ENCODE measurements at regions not wholly inside any gene's neighbourhood (a gene's known extent, or its start where the extent isn't known, plus 50 kb on each side); places are given as distances from the start of the nearest gene placed in this dataset.

- TF ChIP-seq, protein P1, sequence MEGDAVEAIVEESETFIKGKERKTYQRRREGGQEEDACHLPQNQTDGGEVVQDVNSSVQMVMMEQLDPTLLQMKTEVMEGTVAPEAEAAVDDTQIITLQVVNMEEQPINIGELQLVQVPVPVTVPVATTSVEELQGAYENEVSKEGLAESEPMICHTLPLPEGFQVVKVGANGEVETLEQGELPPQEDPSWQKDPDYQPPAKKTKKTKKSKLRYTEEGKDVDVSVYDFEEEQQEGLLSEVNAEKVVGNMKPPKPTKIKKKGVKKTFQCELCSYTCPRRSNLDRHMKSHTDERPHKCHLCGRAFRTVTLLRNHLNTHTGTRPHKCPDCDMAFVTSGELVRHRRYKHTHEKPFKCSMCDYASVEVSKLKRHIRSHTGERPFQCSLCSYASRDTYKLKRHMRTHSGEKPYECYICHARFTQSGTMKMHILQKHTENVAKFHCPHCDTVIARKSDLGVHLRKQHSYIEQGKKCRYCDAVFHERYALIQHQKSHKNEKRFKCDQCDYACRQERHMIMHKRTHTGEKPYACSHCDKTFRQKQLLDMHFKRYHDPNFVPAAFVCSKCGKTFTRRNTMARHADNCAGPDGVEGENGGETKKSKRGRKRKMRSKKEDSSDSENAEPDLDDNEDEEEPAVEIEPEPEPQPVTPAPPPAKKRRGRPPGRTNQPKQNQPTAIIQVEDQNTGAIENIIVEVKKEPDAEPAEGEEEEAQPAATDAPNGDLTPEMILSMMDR (conservative IDR thresholded peaks at IDR 0.05; ENCODE audit: low read depth, low read length), result no peak
- TF ChIP-seq EZH2 (IDR thresholded peaks at IDR 0.05; ENCODE audit: borderline replicate concordance, low read depth, low read length, poor library complexity, severe bottlenecking), result no peak
Observed at GRCh38 chr16:11422381-11423314, 77.4 kb downstream of the RMI2 start.

Measured in A673 (cell line).